ENCODE measurements at regions not wholly inside any gene's neighbourhood (a gene's known extent, or its start where the extent isn't known, plus 50 kb on each side); places are given as distances from the start of the nearest gene placed in this dataset.
"Not testable (repeated sequence)": the region's sequence is repeated elsewhere in the genome, so short reads cannot be mapped to it uniquely, and the experiment has no call there.

DNA sequence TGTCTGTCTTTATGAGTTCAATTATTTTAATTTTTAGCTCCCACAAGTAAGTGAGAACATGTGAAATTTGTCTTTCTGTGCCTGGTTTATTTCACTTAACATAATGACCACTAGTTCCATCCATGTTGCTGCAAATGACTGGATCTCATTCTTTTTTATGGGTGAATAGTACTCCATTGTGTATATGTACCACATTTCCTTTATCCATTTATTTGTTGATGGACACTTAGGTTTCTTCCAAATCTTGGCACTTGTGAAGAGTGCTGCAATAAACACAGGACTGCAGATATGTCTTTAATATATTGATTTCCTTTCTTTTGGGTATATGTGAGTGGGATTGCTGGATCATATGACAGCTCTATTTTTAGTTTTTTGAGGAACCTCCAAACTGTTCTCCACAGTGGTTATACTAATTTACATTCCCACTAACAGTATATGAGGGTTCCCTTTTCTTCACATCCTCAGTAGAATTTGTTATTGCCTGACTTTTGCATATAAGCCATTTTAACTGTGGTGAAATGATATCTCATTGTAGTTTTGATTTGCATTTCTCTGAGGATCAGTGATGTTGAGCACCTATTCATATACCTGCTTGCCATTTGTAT, 139.8 kb upstream of the NEDD9 start:
- TF ChIP-seq CTCF, POLR2A (IDR thresholded peaks at IDR 0.05): not testable (repeated sequence)
